NCI-H2227 treated with DMSO at 0.1 percent for 48 hours (cell line): ENCODE measurements at regions not wholly inside any gene's neighbourhood (a gene's known extent, or its start where the extent isn't known, plus 50 kb on each side); places are given as distances from the start of the nearest gene placed in this dataset.

Experiments used
- DNase-seq: peaks from one replicate; lab custom pipeline; 2025; lab: John Stamatoyannopoulos, UW

- no peak for DNase-seq
Observed at GRCh38 chr15:29611057-29611456, 211.2 kb downstream of the TJP1 start.

GRCh38 chr15:29601811-29602210, 220.5 kb downstream of the TJP1 start:
- DNase-seq, result no peak

GRCh38 chr15:29600262-29600661, 222.0 kb downstream of the TJP1 start:
- no peak for DNase-seq

GRCh38 chr15:29596266-29596665, 226.0 kb downstream of the TJP1 start:
- no peak for DNase-seq

- no peak for DNase-seq
Observed at GRCh38 chr15:29593629-29594028, 228.6 kb downstream of the TJP1 start.

- DNase-seq, result no peak
Observed at GRCh38 chr15:29593111-29593510, 229.2 kb downstream of the TJP1 start.

- no peak for DNase-seq
Observed at GRCh38 chr15:29590701-29591100, 231.6 kb downstream of the TJP1 start.

GRCh38 chr15:29589975-29590374, 232.3 kb downstream of the TJP1 start:
- no peak for DNase-seq

- no peak for DNase-seq
Observed at GRCh38 chr15:29589416-29589815, 232.9 kb downstream of the TJP1 start.

GRCh38 chr15:29573197-29573838, 248.9 kb downstream of the TJP1 start:
- DNase-seq, result no peak

GRCh38 chr15:29571792-29572431, 250.4 kb downstream of the TJP1 start:
- peak; percentile 9 for DNase-seq

GRCh38 chr15:29570948-29571791, 251.1 kb downstream of the TJP1 start:
- DNase-seq, result peak; percentile 29

- no peak for DNase-seq
Observed at GRCh38 chr15:29570121-29570947, 251.9 kb downstream of the TJP1 start.

- DNase-seq, result no peak
Observed at GRCh38 chr15:29569533-29570092, 252.7 kb downstream of the TJP1 start.

- peak; percentile 35 for DNase-seq
Observed at GRCh38 chr15:29568840-29569532, 253.3 kb downstream of the TJP1 start.

- DNase-seq, result no peak
Observed at GRCh38 chr15:29567336-29567735, 254.9 kb downstream of the TJP1 start.

GRCh38 chr15:29566914-29567313, 255.4 kb downstream of the TJP1 start:
- DNase-seq, result no peak

GRCh38 chr15:29563112-29563511, 259.2 kb downstream of the TJP1 start:
- DNase-seq, result no peak

GRCh38 chr15:29560896-29561295, 261.4 kb downstream of the TJP1 start:
- DNase-seq, result no peak

GRCh38 chr15:29558261-29558660, 264.0 kb downstream of the TJP1 start:
- DNase-seq, result no peak

GRCh38 chr15:29557171-29557570, 265.1 kb downstream of the TJP1 start:
- DNase-seq, result no peak
